ENCODE measurements at regions not wholly inside any gene's neighbourhood (a gene's known extent, or its start where the extent isn't known, plus 50 kb on each side); places are given as distances from the start of the nearest gene placed in this dataset.

- 92% methylated on average over 5 of the region's 5 CpGs; no CpG with 5 or more reads in 1 of the 2 experiments for WGBS, 2 experiments (ENCODE audit: extremely low coverage in 1 of 2, insufficient coverage in 1 of 2, insufficient read length in 1 of 2, insufficient replicate concordance in 2 of 2, low coverage in 1 of 2, low lambda C conversion rate in 2 of 2, missing lambda C conversion rate in 1 of 2)
- no peak overlapping the region for H2BK12ac ChIP-seq (ENCODE audit: low read depth, low read length)
- CTCF ChIA-PET (ENCODE audit: partially characterized antibody): no interaction called here
- no peak overlapping the region for H3K14ac ChIP-seq (ENCODE audit: insufficient read length)
- no peaks in the 10 kb centered on the region for H3K27me3 ChIP-seq (replicated peaks in 1 of 4; ENCODE audit: control insufficient read depth in 3 of 4, extremely low read depth in 1 of 4, insufficient read depth in 3 of 4, low read length in 3 of 4)
- H2BK120ac ChIP-seq (replicated peaks; ENCODE audit: low read depth, low read length): no peak overlapping the region
- FAIRE-seq (no peak), DNase-seq (ENCODE audit: low read depth in 1 of 2, low spot score in 2 of 2) (no peak)
- H3K4me2 ChIP-seq (ENCODE audit: insufficient read depth in 1 of 2, low read depth in 2 of 2, low read length in 2 of 2): no peak overlapping the region
- no peak overlapping the region for H3K23ac ChIP-seq (ENCODE audit: insufficient read length)
- POLR2A ChIA-PET (ENCODE audit: partially characterized antibody): interaction anchor here (1.1 kb wide), 1 partner anchor 13 kb away, joined by 5 read pairs; no protein-coding TSS in a partner anchor
- no peak overlapping the region for H2AK5ac ChIP-seq (ENCODE audit: low read depth, low read length)
- no peak overlapping the region for H3K18ac ChIP-seq (ENCODE audit: extremely low read depth, low read length)
- no peaks in the 10 kb centered on the region for H4K20me1 ChIP-seq (replicated peaks in 1 of 2; ENCODE audit: control insufficient read depth in 1 of 2, insufficient read depth in 2 of 2, low read length in 2 of 2)
- H3K27ac ChIP-seq (ENCODE audit: low read depth, low read length): no peak overlapping the region
- H3K23me2 ChIP-seq (ENCODE audit: low read depth, low read length): no peaks in the 10 kb centered on the region
- H2BK15ac ChIP-seq (ENCODE audit: low read length): no peak overlapping the region
- no peak overlapping the region for H4K91ac ChIP-seq (replicated peaks; ENCODE audit: insufficient read length, low read length)
- no peaks in the 10 kb centered on the region for H3K9me3 ChIP-seq (ENCODE audit: insufficient read depth in 2 of 2, low read depth in 1 of 2, low read length in 1 of 2)
- H2BK5ac ChIP-seq (ENCODE audit: low read depth, low read length): no peak overlapping the region
- no peak overlapping the region for H3K4me3 ChIP-seq (ENCODE audit: extremely low read depth in 1 of 4, insufficient read depth in 2 of 4, low read depth in 3 of 4, low read length in 4 of 4)
- H4K8ac ChIP-seq (ENCODE audit: extremely low read depth, insufficient read depth, low read length): no peak overlapping the region
- H2AFZ ChIP-seq (ENCODE audit: low read length): no peak overlapping the region
- H3K36me3 ChIP-seq (ENCODE audit: control insufficient read depth in 2 of 4, insufficient read depth in 4 of 4, low read length in 3 of 4): no peaks in the 10 kb centered on the region
- H3K79me2 ChIP-seq (ENCODE audit: control insufficient read depth in 1 of 2, insufficient read depth in 2 of 2, low read length in 2 of 2): no peaks in the 10 kb centered on the region
- no peak overlapping the region for H3K9ac ChIP-seq (replicated peaks in 1 of 4; ENCODE audit: extremely low read depth in 1 of 4, low read depth in 3 of 4, low read length in 3 of 4)
- no peaks in the 10 kb centered on the region for H3K79me1 ChIP-seq (ENCODE audit: low read depth, low read length)
- no peak overlapping the region for H4K5ac ChIP-seq (ENCODE audit: insufficient read length, low read depth, low read length)
- no peak overlapping the region for H3K4ac ChIP-seq (replicated peaks; ENCODE audit: insufficient read length, low read depth, low read length)
- H3K4me1 ChIP-seq (replicated peaks in 1 of 4; ENCODE audit: control insufficient read depth in 3 of 4, insufficient read depth in 4 of 4, low read length in 3 of 4): no peaks in the 10 kb centered on the region
- no peak overlapping the region for H2BK20ac ChIP-seq (ENCODE audit: low read length)
- H3K56ac ChIP-seq (replicated peaks; ENCODE audit: insufficient read length, low read depth, low read length): no peak overlapping the region
- TF ChIP-seq CBX5 (IDR thresholded peaks at IDR 0.05; ENCODE audit: low read depth, low read length): no peak
- no peak for TF ChIP-seq POU5F1 (IDR thresholded peaks at IDR 0.05; ENCODE audit: low read depth, low read length)
- no peak for TF ChIP-seq SIN3A (conservative IDR thresholded peaks at IDR 0.05 in 1 of 2, IDR thresholded peaks at IDR 0.05 in 1 of 2; ENCODE audit: low read depth in 1 of 2, low read length in 2 of 2)
- TF ChIP-seq USF2 (IDR thresholded peaks at IDR 0.05; ENCODE audit: low read length): no peak
- TF ChIP-seq KDM1A (IDR thresholded peaks at IDR 0.05; ENCODE audit: borderline replicate concordance, low read length): no peak
- no peak for TF ChIP-seq GABPA (IDR thresholded peaks at IDR 0.05; ENCODE audit: borderline replicate concordance, insufficient read depth, low read length)
- no peak for TF ChIP-seq TEAD4 (IDR thresholded peaks at IDR 0.05; ENCODE audit: low read depth, low read length)
- TF ChIP-seq SAP30 (IDR thresholded peaks at IDR 0.05; ENCODE audit: insufficient read depth, insufficient replicate concordance, low read length): no peak
- TF ChIP-seq EP300 (IDR thresholded peaks at IDR 0.05; ENCODE audit: borderline replicate concordance in 1 of 2, low read depth in 2 of 2, low read length in 2 of 2): no peak
- no peak for TF ChIP-seq BCL11A (IDR thresholded peaks at IDR 0.05; ENCODE audit: low read depth in 2 of 2, low read length in 2 of 2)
- no peak for TF ChIP-seq TAF7 (optimal IDR thresholded peaks at IDR 0.05; ENCODE audit: borderline replicate concordance, low read depth, low read length)
- no peak for TF ChIP-seq JUND (IDR thresholded peaks at IDR 0.05; ENCODE audit: low read length)
- no peak for TF ChIP-seq JUN (IDR thresholded peaks at IDR 0.05; ENCODE audit: low read depth, low read length)
- no peak for TF ChIP-seq BRCA1 (IDR thresholded peaks at IDR 0.05; ENCODE audit: low read depth, low read length)
Observed at GRCh38 chr4:14465507-14465906, 536.8 kb upstream of the CPEB2 start.

Measured in H1 (cell line).